Endothelial cell of umbilical vein (primary cell): ENCODE measurements at regions not wholly inside any gene's neighbourhood (a gene's known extent, or its start where the extent isn't known, plus 50 kb on each side); places are given as distances from the start of the nearest gene placed in this dataset.

ENCODE experiments used
- BruUV-seq: library from RNA; stranded (reverse); fragments of 400-500 nt; replicated peaks from 2 replicates; lab custom pipeline; 2021; lab: Mats Ljungman, UMichigan
- CTCF ChIA-PET: fragments of 300-600, 350-600 bp; sonication (Branson Sonifier 250); formaldehyde crosslinking; loops from one replicate; lab custom pipeline; 2021; ENCODE audit warnings: antibody characterized with exemption, inconsistent platforms; lab: Charles Lee
- POLR2A ChIA-PET: fragments of 300-600, 350-600 bp; sonication (Branson Sonifier 250); formaldehyde crosslinking; loops from one replicate; lab custom pipeline; 2021; ENCODE audit warnings: antibody characterized with exemption, inconsistent platforms; lab: Charles Lee
- DNase-seq: peaks from one replicate; pipeline ENCODE4 v3.0.0-alpha.2; 2011; ENCODE audit warnings: low read depth, low spot score
- FAIRE-seq: peaks from 2 replicates; lab custom pipeline; 2011; peaks lifted over from hg19 to GRCh38; lab: Jason Lieb, UNC
- H2AFZ ChIP-seq: 2 replicates; pipeline ENCODE4 v1.6.0; 2012; ENCODE audit warnings: low read depth, low read length, control low read depth, inconsistent platforms
- H3K27ac ChIP-seq: 2 replicates; pipeline ENCODE4 v1.5.1; 2011; ENCODE audit warnings: low read depth, mild to moderate bottlenecking, control low read depth, low read length, moderate library complexity; ENCODE audit not compliant: insufficient read depth
- H3K27me3 ChIP-seq, 2 experiments: 2 replicates each; pipeline versions ENCODE4 v1.6.0 to v1.6.1; 2011; ENCODE audit warnings: low read length in 2 of 2, mixed read lengths in 1 of 2; ENCODE audit not compliant: control insufficient read depth in 2 of 2, insufficient read depth in 2 of 2
- H3K36me3 ChIP-seq, 2 experiments: 2 replicates in 1 of 2; 3 replicates in 1 of 2; pipeline ENCODE4 v1.5.1; 2011; ENCODE audit warnings: low read length in 2 of 2, mild to moderate bottlenecking in 1 of 2, moderate library complexity in 1 of 2; ENCODE audit not compliant: control insufficient read depth in 2 of 2, insufficient read depth in 2 of 2; ENCODE audit errors: extremely low read depth in 1 of 2
- H3K4me1 ChIP-seq: 3 replicates; pipeline ENCODE4 v1.5.1; 2011; ENCODE audit warnings: mild to moderate bottlenecking, low read length; ENCODE audit not compliant: control insufficient read depth, insufficient read depth; ENCODE audit errors: extremely low read depth
- H3K4me2 ChIP-seq: 2 replicates; pipeline ENCODE4 v1.6.1; 2011; ENCODE audit warnings: low read length, control low read depth, mixed read lengths; ENCODE audit not compliant: insufficient read depth
- H3K4me3 ChIP-seq, 3 experiments: fragments of 200-600 bp in 1 of 3; sonication (generic), shearing (Covaris generic) in 1 of 3; replicated peaks in 1 of 3; 2 replicates each; pipeline ENCODE4 v1.5.1; 2011 to 2016; ENCODE audit warnings: control low read depth in 3 of 3, low read length in 3 of 3, mild to moderate bottlenecking in 2 of 3, inconsistent platforms in 1 of 3, low read depth in 1 of 3, moderate library complexity in 1 of 3; ENCODE audit not compliant: insufficient read depth in 1 of 3
- H3K79me2 ChIP-seq: 2 replicates; pipeline ENCODE4 v1.6.0; 2012; ENCODE audit warnings: low read length, inconsistent platforms; ENCODE audit not compliant: control insufficient read depth, insufficient read depth
- H3K9ac ChIP-seq: replicated peaks from 2 replicates; pipeline ENCODE3; 2011; ENCODE audit warnings: low read length, control low read depth; ENCODE audit not compliant: insufficient read depth; ENCODE audit errors: extremely low read depth
- H3K9me1 ChIP-seq: replicated peaks from 3 replicates; pipeline ENCODE4 v1.6.0; 2011; ENCODE audit warnings: mild to moderate bottlenecking, low read length; ENCODE audit not compliant: control insufficient read depth, insufficient read depth; ENCODE audit errors: extremely low read depth
- H3K9me3 ChIP-seq: replicated peaks from 2 replicates; pipeline ENCODE4 v1.5.1; 2012; ENCODE audit warnings: low read length, inconsistent platforms; ENCODE audit not compliant: control insufficient read depth, insufficient read depth
- H4K20me1 ChIP-seq: replicated peaks from 2 replicates; pipeline ENCODE3; 2011; ENCODE audit warnings: mild to moderate bottlenecking, low read length; ENCODE audit not compliant: control insufficient read depth, insufficient read depth; ENCODE audit errors: extremely low read depth
- EZH2 ChIP-seq: IDR thresholded peaks from 2 replicates; pipeline ENCODE4 v1.6.1; 2012; ENCODE audit warnings: borderline replicate concordance, low read depth, mild to moderate bottlenecking, moderate library complexity, low read length, inconsistent platforms; ENCODE audit not compliant: severe bottlenecking
- FOS ChIP-seq: IDR thresholded peaks from 2 replicates; pipeline ENCODE4 v1.6.1; 2011; ENCODE audit warnings: mild to moderate bottlenecking, low read length, moderate library complexity, borderline replicate concordance; ENCODE audit not compliant: insufficient read depth
- GATA2 ChIP-seq: IDR thresholded peaks from 2 replicates; pipeline ENCODE4 v1.7.0; 2011; ENCODE audit warnings: low read depth, mild to moderate bottlenecking, moderate library complexity, mixed read lengths, low read length; ENCODE audit not compliant: insufficient read length, insufficient read depth
- JUN ChIP-seq: IDR thresholded peaks from 2 replicates; pipeline ENCODE4 v1.6.1; 2011; ENCODE audit warnings: borderline replicate concordance, low read depth; ENCODE audit not compliant: insufficient read length, insufficient read depth
- MYC ChIP-seq: IDR thresholded peaks from one replicate; pipeline ENCODE4 v1.6.1; 2011; ENCODE audit warnings: mild to moderate bottlenecking, low read depth, low read length
- POLR2A ChIP-seq: IDR thresholded peaks from 2 replicates; pipeline ENCODE4 v1.6.1; 2012; ENCODE audit warnings: low read depth, mild to moderate bottlenecking, control low read depth, low read length
- POLR2AphosphoS5 ChIP-seq: IDR thresholded peaks from 2 replicates; pipeline ENCODE4 v1.6.1; 2012; ENCODE audit warnings: low read depth, mild to moderate bottlenecking, control low read depth, low read length, moderate library complexity; ENCODE audit not compliant: insufficient read depth
- dilution Hi-C: fragments of 300-500 bp; cut with MboI; formaldehyde crosslinking; loops from one replicate; pipeline ENCODE4 v1.15.0; 2019; ENCODE audit warnings: low sequenced_read_pairs; ENCODE audit not compliant: extremely low pct_ligation_motif_present
- intact Hi-C: fragments of 100-400 bp; cut with micrococcal nuclease; formaldehyde crosslinking; loops from one replicate; pipeline ENCODE4 v1.10.0; 2022
- TF ChIP-seq, protein P1 (sequence below): IDR thresholded peaks from 2 replicates; pipeline ENCODE4 v1.6.1; 2011; ENCODE audit not compliant: insufficient read depth, insufficient read length
- TF ChIP-seq, protein P2 (sequence below), 2 donors: IDR thresholded peaks; 1 replicate in 1 of 2; 2 replicates in 1 of 2; pipeline ENCODE4 v1.5.1; 2011; ENCODE audit warnings: low read length in 2 of 2, mild to moderate bottlenecking in 2 of 2, moderate library complexity in 2 of 2, control low read depth in 1 of 2, inconsistent platforms in 1 of 2, low read depth in 1 of 2; ENCODE audit not compliant: insufficient read depth in 1 of 2; ENCODE audit errors: extremely low read depth in 1 of 2

DNA sequence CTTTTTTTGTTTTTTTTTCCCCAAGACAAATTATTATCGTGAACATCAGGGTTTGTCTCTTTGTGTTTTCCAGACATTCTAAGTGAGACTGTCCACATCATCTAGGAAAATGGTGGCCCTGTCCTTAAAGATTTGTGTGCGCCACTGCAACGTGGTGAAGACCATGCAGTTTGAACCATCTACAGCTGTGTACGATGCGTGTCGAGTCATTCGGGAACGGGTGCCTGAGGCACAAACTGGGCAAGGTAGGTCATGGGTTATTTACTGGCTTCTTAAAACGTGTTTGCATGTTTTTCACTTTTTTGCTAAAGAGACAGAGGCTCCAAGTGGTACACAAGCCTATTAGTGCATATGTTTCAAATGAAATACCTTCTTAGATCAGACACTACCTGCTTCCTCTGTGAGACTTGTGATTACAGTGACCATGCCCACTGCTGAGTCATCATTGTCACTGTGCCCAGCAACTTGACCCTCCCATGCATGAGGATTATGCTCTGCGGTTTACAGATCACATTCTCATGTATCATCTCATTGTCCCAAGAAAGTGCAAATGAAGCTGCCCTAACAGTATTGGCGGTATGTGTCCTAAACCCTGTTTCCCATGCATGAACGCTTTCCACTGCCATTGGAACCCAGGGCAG, 395.2 kb upstream of the TPM1 start:
- FAIRE-seq (no peak), DNase-seq (no peak)
- TF ChIP-seq, protein P1, sequence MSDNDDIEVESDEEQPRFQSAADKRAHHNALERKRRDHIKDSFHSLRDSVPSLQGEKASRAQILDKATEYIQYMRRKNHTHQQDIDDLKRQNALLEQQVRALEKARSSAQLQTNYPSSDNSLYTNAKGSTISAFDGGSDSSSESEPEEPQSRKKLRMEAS, result no peak
- TF ChIP-seq, protein P2, sequence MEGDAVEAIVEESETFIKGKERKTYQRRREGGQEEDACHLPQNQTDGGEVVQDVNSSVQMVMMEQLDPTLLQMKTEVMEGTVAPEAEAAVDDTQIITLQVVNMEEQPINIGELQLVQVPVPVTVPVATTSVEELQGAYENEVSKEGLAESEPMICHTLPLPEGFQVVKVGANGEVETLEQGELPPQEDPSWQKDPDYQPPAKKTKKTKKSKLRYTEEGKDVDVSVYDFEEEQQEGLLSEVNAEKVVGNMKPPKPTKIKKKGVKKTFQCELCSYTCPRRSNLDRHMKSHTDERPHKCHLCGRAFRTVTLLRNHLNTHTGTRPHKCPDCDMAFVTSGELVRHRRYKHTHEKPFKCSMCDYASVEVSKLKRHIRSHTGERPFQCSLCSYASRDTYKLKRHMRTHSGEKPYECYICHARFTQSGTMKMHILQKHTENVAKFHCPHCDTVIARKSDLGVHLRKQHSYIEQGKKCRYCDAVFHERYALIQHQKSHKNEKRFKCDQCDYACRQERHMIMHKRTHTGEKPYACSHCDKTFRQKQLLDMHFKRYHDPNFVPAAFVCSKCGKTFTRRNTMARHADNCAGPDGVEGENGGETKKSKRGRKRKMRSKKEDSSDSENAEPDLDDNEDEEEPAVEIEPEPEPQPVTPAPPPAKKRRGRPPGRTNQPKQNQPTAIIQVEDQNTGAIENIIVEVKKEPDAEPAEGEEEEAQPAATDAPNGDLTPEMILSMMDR (IDR thresholded peaks at IDR 0.05; ENCODE audit: extremely low read depth in 1 of 2, insufficient read depth in 1 of 2, low read depth in 1 of 2, low read length in 2 of 2), result no peak
- TF ChIP-seq GATA2 (no peak), JUN (no peak), FOS (no peak), POLR2AphosphoS5 (no peak), EZH2 (no peak), POLR2A (no peak), MYC (no peak)
- Histone ChIP-seq H3K9ac (no peak overlapping the region), H3K27ac (no peak overlapping the region), H3K4me3 (no peak overlapping the region), H3K27me3 (peaks cover 0 to 3% of the 10 kb centered on the region in 2 experiments), H3K4me1 (no peaks in the 10 kb centered on the region), H2AFZ (no peak overlapping the region), H3K4me2 (no peak overlapping the region), H4K20me1 (no peaks in the 10 kb centered on the region), H3K36me3 (no peaks in the 10 kb centered on the region), H3K79me2 (no peaks in the 10 kb centered on the region), H3K9me1 (no peaks in the 10 kb centered on the region), H3K9me3 (no peaks in the 10 kb centered on the region)
- ChIA-PET CTCF (no interaction called here), POLR2A (no interaction called here)
- BruUV-seq, result no TSS peak
- dilution Hi-C loops, result no loop called here
- intact Hi-C loops, result no loop called here
